ENCODE measurements at regions not wholly inside any gene's neighbourhood (a gene's known extent, or its start where the extent isn't known, plus 50 kb on each side); places are given as distances from the start of the nearest gene placed in this dataset.
A peak's percentile ranks its signal among the peaks of the same experiment; 100 is the strongest.

- no peak for DNase-seq
These were observed 285.3 kb upstream of the ZSWIM2 start for GRCh38 chr2:187134306-187134705.

GRCh38 chr2:187129868-187130267, 280.9 kb upstream of the ZSWIM2 start:
- DNase-seq = no peak

DNA sequence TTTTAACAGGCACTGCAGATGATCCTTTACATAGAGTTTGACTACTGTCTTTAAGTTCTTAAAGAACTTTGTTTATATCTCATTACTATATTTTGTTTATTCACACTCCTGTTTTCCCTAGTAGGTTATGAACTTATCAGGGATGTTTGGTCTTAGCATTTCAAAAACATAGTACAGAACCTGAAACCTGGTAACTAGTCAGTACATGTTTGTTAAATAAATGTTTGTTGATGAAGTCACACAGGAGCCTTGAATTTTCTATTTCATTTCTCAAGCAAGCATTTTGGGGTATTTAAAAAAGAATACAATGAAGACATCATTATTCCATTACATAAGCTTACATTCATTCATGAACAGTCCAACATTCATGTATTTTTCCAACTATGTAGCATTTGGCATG, 280.3 kb upstream of the ZSWIM2 start:
- no peak for DNase-seq

- no peak for DNase-seq
These were observed 277.5 kb upstream of the ZSWIM2 start for GRCh38 chr2:187126247-187127005.

DNA sequence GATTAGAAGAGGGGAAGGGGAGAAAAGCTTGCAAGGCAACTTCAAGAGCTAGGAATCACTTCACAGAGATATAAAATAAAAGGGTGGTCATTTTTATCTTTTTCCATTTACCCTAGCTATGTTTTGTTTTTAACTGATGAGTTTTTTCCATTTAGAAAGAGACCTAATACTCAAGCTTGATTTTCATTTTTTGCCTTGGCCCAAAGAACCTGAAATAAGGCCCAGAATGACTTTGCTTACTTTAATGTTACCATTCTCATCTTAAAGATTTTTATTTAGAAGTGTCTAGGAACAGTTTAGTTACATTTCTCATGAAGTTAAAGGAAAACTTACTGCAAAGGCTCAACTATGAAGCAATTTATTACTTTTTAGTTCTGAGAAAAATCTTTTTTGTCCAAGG, 276.3 kb upstream of the ZSWIM2 start:
- DNase-seq = no peak

DNA sequence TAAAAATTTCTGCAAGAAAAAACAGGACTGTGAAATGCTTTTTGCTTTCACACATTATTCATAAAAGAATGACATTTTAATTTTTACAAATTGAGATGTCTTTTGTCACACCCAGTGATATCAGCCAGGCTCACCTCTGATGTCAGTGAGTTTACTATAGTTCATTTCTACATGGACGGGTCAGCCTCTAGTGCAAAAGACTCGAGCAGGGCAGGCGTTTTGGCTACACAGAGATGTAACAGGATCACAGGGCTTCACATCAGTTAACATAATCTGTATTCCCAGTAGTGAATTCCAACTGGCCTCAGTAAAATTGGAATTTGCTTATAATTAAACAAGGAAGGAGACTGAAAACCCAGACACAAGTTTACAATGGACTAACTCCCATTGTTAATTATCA, 275.6 kb upstream of the ZSWIM2 start:
- no peak for DNase-seq

DNA sequence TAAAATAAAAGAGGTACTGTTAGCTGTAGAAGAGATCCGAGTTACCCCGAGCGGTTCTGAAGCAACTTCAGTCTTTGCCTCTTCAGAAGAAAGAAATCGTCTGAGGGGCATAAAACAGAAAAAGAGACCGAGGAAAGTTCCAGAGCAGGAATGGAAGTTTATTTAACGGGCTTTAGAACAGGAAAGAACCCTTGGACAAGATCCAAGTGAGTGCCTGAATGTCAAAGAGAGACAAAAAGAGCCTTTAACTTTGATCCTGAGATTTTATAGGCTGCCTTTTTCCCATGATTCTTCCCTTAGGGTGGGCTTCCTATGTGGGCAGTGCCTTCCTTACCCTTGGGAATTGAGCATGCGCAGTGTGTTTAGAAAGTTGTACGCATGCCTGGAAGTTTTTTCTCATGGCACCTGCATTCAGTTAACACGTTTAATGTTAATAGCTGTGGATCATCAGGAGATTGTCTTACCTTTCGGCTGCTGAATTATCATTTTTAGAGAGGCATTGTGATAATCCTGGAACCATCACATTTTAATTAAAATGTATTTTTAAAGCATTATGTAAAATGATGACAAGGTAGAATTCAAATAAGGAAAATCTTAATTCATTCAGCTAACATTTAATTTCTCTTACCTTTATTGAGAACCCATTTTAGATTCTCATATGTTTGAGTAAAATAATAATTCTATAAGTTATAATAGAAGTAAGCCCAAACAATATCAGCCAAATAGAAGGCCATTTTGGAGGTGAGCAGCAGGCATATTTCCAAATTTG, 269.5 kb upstream of the ZSWIM2 start:
- DNase-seq = no peak

GRCh38 chr2:187117483-187117882, 268.5 kb upstream of the ZSWIM2 start:
- DNase-seq = peak; percentile 33

- no peak for DNase-seq
These were observed 266.7 kb upstream of the ZSWIM2 start for GRCh38 chr2:187115627-187116026.

GRCh38 chr2:187107001-187107400, 258.0 kb upstream of the ZSWIM2 start:
- no peak for DNase-seq

- DNase-seq = no peak
These were observed 256.2 kb upstream of the ZSWIM2 start for GRCh38 chr2:187105218-187105617.

GRCh38 chr2:187102381-187102780, 253.4 kb upstream of the ZSWIM2 start:
- no peak for DNase-seq

DNA sequence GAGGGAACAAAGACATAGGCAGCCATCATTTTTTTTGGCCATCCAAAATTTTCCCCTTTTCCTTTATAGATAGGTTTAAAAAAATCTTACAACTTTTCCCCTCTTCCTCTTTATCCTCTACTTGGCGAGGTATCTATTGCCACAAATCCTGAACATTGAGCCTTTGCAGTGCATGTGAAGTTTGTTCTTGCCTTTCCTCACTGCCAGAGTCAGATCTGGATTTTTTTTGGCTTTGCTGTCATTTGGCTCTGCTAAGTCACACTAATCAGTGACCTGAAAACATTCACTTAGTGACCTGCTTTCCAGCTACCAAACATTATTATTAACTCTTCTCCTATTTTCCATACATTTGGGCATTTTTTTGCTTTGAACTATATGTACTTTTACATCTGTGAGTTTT, 249.2 kb upstream of the ZSWIM2 start:
- DNase-seq = no peak

DNA sequence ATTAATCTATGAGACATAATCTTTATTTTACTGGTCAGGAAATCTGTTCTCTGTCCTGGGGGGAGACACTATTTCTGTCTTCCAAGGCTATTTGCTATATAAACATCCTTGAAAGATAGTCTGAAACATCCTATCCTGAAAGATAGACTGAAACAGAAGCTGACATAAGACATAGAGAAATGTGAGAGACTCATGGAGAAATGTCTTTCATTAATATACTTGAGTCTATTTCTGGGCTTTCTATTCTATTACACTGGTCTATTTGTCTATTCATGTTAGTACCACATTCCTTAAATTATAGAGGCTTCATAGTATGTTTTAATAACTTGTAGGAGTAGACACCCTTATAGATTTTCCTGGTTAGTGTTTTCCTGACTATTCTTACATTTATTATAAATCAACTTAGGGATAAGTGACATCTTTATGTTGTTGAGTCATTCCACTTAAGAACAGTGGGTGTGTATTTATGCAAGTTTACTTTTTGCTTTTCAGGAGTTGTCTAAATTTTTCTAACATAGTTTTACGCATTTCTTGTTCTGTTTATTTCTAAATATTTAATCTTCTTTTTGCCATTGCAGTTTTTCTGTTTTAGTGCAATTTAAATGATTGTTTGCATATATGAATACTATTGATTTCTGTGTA, 244.9 kb upstream of the ZSWIM2 start:
- no peak for DNase-seq

DNA sequence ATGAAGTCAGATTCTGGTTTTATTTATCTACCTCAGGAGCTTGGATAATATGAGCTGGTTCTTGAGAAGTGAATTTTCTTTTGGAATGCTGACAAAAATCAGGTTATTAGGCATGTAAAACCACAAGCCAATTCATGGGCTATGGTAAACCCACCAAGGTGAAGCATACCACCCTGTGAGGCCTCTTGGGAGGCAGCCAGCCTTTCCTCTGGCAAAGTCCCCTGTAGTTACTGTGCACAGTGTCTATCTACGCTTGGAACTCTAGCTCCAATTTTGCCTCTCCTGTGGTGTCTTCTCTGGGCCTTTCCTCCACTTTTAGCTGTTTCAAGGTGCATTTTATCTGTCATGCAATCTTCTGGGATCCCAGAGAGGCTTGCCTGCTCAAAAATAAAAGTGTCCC, 242.7 kb upstream of the ZSWIM2 start:
- no peak for DNase-seq

DNA sequence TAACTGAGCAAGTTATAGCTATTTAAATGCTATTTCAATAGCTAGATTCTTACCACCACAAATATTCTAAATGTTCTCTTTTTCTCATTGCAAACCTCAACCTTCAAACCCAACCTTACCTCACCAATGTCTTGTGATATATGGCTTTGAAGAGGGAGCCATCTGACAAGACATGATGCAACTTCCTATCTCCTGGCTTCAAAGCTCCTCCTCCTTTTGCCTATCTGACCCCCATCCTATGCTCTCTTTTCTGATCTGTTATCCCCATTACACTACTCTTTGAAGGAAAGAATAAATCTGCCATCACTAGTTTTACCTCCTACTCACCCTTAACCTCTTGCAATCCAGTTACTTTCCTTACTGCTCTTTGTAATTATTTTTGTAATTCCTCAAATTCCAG, 235.6 kb upstream of the ZSWIM2 start:
- DNase-seq = no peak

DNA sequence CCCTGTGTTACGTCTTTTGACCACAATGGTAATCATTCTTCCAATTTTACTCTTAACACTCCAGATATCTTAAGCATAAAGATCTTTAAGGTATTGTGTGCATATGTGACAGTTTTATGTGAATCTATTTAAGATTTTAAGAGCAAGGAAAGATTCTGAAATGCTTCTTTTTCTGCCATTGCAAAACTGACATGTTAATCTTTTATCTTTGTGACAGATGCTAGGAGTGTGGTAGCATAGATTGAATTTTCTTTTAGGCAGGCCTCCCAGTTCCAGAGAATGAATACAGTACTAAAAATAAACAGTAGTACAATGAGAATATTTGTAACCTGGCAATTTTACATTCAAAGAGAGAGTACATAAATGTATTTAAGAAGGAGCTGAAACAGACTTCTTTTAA, 232.5 kb upstream of the ZSWIM2 start:
- no peak for DNase-seq

GRCh38 chr2:187079901-187080300, 230.9 kb upstream of the ZSWIM2 start:
- DNase-seq = no peak

- DNase-seq = no peak
These were observed 229.3 kb upstream of the ZSWIM2 start for GRCh38 chr2:187078297-187078696.

- no peak for DNase-seq
These were observed 226.7 kb upstream of the ZSWIM2 start for GRCh38 chr2:187075671-187076070.

DNA sequence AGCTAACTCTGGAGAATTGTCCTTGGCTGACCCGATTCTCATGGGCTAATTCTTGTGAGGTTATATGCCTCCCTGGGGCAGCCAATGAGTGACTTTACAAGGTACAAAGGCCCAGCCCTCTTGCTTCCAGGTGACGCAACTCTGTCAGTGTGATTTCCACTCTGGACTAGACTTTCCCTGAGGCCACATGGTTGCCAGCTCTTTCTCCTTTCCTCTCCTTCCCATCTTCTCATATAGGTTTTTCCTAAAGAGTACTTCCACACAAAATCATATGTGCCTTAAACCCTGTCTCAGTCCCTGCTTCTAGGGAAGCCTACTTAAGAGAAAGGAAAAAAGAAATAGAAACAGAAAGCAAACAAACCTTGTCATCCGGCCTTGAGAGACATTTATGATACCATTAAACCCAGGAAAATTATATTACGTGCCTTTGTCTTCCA, 226.2 kb upstream of the ZSWIM2 start:
- DNase-seq = no peak

- no peak for DNase-seq
These were observed 209.2 kb upstream of the ZSWIM2 start for GRCh38 chr2:187058198-187058597.

- DNase-seq = no peak
These were observed 208.5 kb upstream of the ZSWIM2 start for GRCh38 chr2:187057466-187057865.
